ENCODE measurements at regions not wholly inside any gene's neighbourhood (a gene's known extent, or its start where the extent isn't known, plus 50 kb on each side); places are given as distances from the start of the nearest gene placed in this dataset.

DNA sequence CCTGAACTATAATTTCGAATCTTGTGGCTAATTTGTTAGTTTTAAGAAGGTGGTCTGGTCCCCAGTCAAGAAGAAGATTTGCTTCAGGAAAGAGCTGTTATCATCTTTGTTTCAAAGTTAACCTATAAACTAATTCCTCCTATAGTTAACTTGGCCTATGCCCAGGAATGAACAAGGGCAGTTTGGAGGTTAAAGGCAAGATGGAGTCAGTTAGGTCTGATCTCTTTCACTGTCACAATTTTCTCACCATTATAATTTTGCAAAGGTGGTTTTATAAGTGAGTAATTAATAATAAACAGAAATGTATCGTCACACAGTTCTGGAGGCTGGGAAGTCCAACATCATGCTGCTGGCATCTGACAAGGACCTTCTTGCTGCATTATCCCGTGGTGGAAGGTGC, 238.6 kb downstream of the PIK3R1 start:
- H3K4me1 ChIP-seq (ENCODE audit: control insufficient read depth in 2 of 2, insufficient read depth in 2 of 2, low read length in 1 of 2) = no peaks in the 10 kb centered on the region
- no peak overlapping the region for H3K4me3 ChIP-seq (ENCODE audit: low read depth in 1 of 2, low read length in 2 of 2)
- no peaks in the 10 kb centered on the region for H3K27me3 ChIP-seq (ENCODE audit: control insufficient read depth in 1 of 2, insufficient read depth in 2 of 2, low read length in 2 of 2)
- H3K9me3 ChIP-seq (ENCODE audit: control insufficient read depth in 2 of 2, insufficient read depth in 1 of 2, low read depth in 1 of 2, low read length in 1 of 2) = no peaks in the 10 kb centered on the region
- WGBS, 2 donors = 92 to 96% methylated on average over 3 of the region's 3 CpGs
- H3K27ac ChIP-seq (ENCODE audit: low read depth in 2 of 2, low read length in 1 of 2) = no peak overlapping the region
- H3K36me3 ChIP-seq (ENCODE audit: control insufficient read depth in 2 of 2, insufficient read depth in 2 of 2, low read length in 1 of 2) = no peaks in the 10 kb centered on the region

DNA sequence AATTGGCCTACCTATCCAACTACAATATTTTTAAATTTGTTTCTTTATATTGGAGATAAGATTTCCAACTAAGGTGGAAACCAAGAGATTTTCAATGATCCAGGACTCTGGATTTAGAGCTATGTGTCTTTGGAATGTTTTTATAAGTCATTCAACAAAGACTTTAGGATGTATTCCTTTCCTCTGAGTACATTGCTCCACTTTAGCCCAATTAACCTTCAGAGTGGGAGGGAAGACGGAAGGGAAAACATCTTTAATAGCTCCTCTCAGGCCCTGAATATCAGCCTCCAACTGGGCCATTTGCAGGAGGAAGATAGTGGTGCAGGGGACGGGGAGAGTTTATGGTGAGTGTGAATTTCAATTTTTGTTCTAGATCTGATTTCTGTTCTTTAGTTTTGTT, 239.2 kb downstream of the PIK3R1 start:
- no peaks in the 10 kb centered on the region for H3K4me1 ChIP-seq (ENCODE audit: control insufficient read depth in 2 of 2, insufficient read depth in 2 of 2, low read length in 1 of 2)
- no peaks in the 10 kb centered on the region for H3K27me3 ChIP-seq (ENCODE audit: control insufficient read depth in 1 of 2, insufficient read depth in 2 of 2, low read length in 2 of 2)
- no peaks in the 10 kb centered on the region for H3K9me3 ChIP-seq (ENCODE audit: control insufficient read depth in 2 of 2, insufficient read depth in 1 of 2, low read depth in 1 of 2, low read length in 1 of 2)
- H3K4me3 ChIP-seq (ENCODE audit: low read depth in 1 of 2, low read length in 2 of 2) = no peak overlapping the region
- H3K27ac ChIP-seq (ENCODE audit: low read depth in 2 of 2, low read length in 1 of 2) = no peak overlapping the region
- WGBS, 2 donors = 96 to 98% methylated on average over 2 of the region's 2 CpGs
- H3K36me3 ChIP-seq (ENCODE audit: control insufficient read depth in 2 of 2, insufficient read depth in 2 of 2, low read length in 1 of 2) = no peaks in the 10 kb centered on the region

DNA sequence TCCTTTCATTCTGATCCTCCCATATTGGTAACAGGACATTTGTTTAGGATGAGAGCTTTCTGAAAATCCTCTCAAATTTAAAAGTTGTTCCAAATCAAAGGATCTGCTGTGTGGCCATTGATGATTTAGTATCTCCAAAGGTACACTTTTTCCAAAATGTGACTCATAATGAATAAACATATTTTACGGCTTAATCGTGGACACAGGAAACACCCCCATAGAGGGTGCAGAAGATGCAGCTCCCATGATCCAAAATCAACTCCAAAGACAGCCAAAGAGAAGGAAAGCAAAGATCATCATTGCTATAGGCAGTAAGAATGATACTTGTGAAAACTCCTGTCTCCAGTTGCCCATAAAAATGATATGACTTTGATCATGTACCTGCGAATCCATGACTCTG, 239.7 kb downstream of the PIK3R1 start:
- Histone ChIP-seq H3K27ac (ENCODE audit: low read depth in 2 of 2, low read length in 1 of 2) (no peak overlapping the region), H3K9me3 (ENCODE audit: control insufficient read depth in 2 of 2, insufficient read depth in 1 of 2, low read depth in 1 of 2, low read length in 1 of 2) (no peaks in the 10 kb centered on the region), H3K36me3 (ENCODE audit: control insufficient read depth in 2 of 2, insufficient read depth in 2 of 2, low read length in 1 of 2) (no peaks in the 10 kb centered on the region), H3K27me3 (ENCODE audit: control insufficient read depth in 1 of 2, insufficient read depth in 2 of 2, low read length in 2 of 2) (no peaks in the 10 kb centered on the region), H3K4me3 (ENCODE audit: low read depth in 1 of 2, low read length in 2 of 2) (no peak overlapping the region), H3K4me1 (ENCODE audit: control insufficient read depth in 2 of 2, insufficient read depth in 2 of 2, low read length in 1 of 2) (no peaks in the 10 kb centered on the region)
- WGBS, 2 donors = 77 to 78% methylated on average over 3 of the region's 3 CpGs

DNA sequence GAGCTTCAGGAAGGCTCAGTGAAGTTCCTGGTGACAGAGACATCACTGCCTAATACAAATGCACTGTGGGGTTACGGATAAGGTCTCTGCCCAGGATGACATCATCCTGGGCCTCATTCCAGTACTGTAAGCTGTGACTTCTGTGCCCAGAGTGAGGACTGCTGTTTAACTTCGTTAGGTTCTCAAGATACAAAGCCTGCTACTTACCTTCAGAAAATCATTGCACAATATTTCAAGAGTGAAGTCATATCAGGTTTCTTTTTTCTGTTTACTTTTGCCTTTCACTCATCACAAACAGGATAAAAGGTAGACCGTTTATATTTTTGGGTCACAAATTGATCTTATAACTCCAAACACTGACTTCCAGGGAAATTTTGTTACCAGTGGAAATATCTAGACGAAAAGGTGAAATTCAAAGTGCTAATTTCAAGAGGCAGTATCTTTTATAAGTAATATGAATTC, 241.2 kb downstream of the PIK3R1 start:
- Histone ChIP-seq H3K4me3 (ENCODE audit: low read depth in 1 of 2, low read length in 2 of 2) (no peak overlapping the region), H3K27ac (ENCODE audit: low read depth in 2 of 2, low read length in 1 of 2) (no peak overlapping the region), H3K27me3 (ENCODE audit: control insufficient read depth in 1 of 2, insufficient read depth in 2 of 2, low read length in 2 of 2) (no peaks in the 10 kb centered on the region), H3K4me1 (ENCODE audit: control insufficient read depth in 2 of 2, insufficient read depth in 2 of 2, low read length in 1 of 2) (no peaks in the 10 kb centered on the region), H3K36me3 (ENCODE audit: control insufficient read depth in 2 of 2, insufficient read depth in 2 of 2, low read length in 1 of 2) (no peaks in the 10 kb centered on the region), H3K9me3 (ENCODE audit: control insufficient read depth in 2 of 2, insufficient read depth in 1 of 2, low read depth in 1 of 2, low read length in 1 of 2) (no peaks in the 10 kb centered on the region)
- WGBS, 2 donors = 28 to 32% methylated on average over 4 of the region's 4 CpGs

DNA sequence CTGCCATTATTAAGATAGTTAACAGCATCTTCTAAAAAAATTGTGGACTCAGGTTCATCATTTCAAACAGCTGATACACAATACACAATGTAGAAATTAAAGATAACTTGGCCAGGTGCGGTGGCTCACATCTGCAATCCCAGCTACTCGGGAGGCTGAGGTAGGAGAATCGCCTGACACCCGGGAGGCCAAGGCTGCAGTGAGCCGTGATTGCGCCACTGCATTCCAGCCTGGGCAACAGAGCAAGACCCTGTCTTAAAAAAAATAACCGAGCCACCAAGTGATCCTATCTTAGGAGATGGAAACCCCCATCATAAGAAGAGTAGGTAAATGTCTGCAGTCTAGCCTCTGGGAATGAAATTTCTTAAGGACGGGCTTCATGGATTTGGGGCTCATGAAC, 241.7 kb downstream of the PIK3R1 start:
- WGBS, 2 donors = 90 to 94% methylated on average over 8 of the region's 8 CpGs
- H3K27me3 ChIP-seq (ENCODE audit: control insufficient read depth in 1 of 2, insufficient read depth in 2 of 2, low read length in 2 of 2) = no peaks in the 10 kb centered on the region
- no peaks in the 10 kb centered on the region for H3K36me3 ChIP-seq (ENCODE audit: control insufficient read depth in 2 of 2, insufficient read depth in 2 of 2, low read length in 1 of 2)
- no peaks in the 10 kb centered on the region for H3K4me1 ChIP-seq (ENCODE audit: control insufficient read depth in 2 of 2, insufficient read depth in 2 of 2, low read length in 1 of 2)
- no peak overlapping the region for H3K4me3 ChIP-seq (ENCODE audit: low read depth in 1 of 2, low read length in 2 of 2)
- H3K27ac ChIP-seq (ENCODE audit: low read depth in 2 of 2, low read length in 1 of 2) = no peak overlapping the region
- H3K9me3 ChIP-seq (ENCODE audit: control insufficient read depth in 2 of 2, insufficient read depth in 1 of 2, low read depth in 1 of 2, low read length in 1 of 2) = no peaks in the 10 kb centered on the region

DNA sequence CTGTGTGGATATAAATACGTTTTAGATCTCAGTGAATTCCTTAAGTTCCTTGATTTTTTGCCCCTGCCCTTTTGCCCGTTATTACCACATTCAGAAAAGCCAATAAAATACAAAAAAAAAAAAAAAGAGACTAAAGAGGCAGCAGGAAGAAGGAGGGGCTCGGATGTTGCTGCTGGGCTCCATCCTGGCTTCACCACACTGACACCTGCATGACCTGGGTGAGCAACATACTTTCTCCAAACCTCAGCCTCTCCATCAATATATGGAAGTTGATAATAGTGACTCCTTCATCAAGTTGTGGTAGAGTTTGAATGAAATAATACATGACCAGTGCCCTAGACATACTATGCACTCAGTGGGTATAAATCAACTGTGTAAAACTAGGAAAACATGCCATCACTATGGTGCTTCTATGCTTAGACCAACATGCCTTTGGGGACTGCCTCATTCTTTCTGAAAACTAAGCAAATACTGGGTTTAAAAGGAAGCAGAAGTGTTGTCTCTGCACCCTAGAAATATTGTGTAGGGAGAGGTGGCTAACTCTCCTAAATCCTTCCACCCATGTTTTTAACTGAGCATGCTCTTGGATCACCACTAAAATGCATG, 243.0 kb downstream of the PIK3R1 start:
- 69 to 81% methylated on average over 3 of the region's 3 CpGs for WGBS, 2 donors
- H3K27me3 ChIP-seq (ENCODE audit: control insufficient read depth in 1 of 2, insufficient read depth in 2 of 2, low read length in 2 of 2) = no peaks in the 10 kb centered on the region
- no peak overlapping the region for H3K27ac ChIP-seq (ENCODE audit: low read depth in 2 of 2, low read length in 1 of 2)
- no peaks in the 10 kb centered on the region for H3K36me3 ChIP-seq (ENCODE audit: control insufficient read depth in 2 of 2, insufficient read depth in 2 of 2, low read length in 1 of 2)
- no peaks in the 10 kb centered on the region for H3K9me3 ChIP-seq (ENCODE audit: control insufficient read depth in 2 of 2, insufficient read depth in 1 of 2, low read depth in 1 of 2, low read length in 1 of 2)
- no peaks in the 10 kb centered on the region for H3K4me1 ChIP-seq (ENCODE audit: control insufficient read depth in 2 of 2, insufficient read depth in 2 of 2, low read length in 1 of 2)
- H3K4me3 ChIP-seq (ENCODE audit: low read depth in 1 of 2, low read length in 2 of 2) = no peak overlapping the region

DNA sequence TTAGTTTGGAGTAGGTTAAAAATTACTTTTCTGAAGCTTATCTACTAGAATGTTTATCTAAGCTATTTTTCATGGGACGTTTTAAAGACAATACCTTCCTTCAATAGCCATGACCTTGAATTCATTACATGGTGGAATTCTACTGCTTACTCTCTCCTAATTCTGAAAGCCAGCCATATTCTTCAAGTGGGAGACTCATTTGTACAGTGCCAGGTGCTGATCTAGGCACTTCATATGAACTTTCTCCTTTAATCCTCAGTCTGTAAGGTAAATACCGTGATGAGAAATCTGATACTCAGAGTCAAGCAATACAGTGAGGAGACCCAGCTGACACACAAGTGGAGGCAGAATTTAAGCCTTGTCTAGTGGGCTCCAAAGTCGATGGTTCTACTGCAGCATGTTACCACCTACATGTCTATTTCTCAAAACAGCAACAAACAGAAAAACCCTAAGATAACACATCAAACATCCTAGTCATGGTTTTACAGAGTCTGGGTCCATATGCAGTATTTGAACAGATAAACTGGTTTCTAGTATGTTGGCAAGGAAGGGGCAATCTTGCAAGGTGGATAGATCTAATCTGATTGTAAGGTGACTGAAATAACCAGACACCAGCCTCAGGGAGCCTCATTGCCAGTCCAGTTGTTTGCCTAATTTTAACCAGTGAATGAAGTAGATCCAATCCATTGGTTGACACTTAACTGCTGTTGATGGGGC, 243.7 kb downstream of the PIK3R1 start:
- H3K27ac ChIP-seq (ENCODE audit: low read depth in 2 of 2, low read length in 1 of 2) = no peak overlapping the region
- H3K27me3 ChIP-seq (ENCODE audit: control insufficient read depth in 1 of 2, insufficient read depth in 2 of 2, low read length in 2 of 2) = no peaks in the 10 kb centered on the region
- no peaks in the 10 kb centered on the region for H3K36me3 ChIP-seq (ENCODE audit: control insufficient read depth in 2 of 2, insufficient read depth in 2 of 2, low read length in 1 of 2)
- WGBS, 2 donors = 47 to 64% methylated on average over 3 of the region's 3 CpGs
- H3K4me1 ChIP-seq (ENCODE audit: control insufficient read depth in 2 of 2, insufficient read depth in 2 of 2, low read length in 1 of 2) = peaks cover 0 to 2% of the 10 kb centered on the region in 2 donors
- H3K4me3 ChIP-seq (ENCODE audit: low read depth in 1 of 2, low read length in 2 of 2) = no peak overlapping the region
- no peaks in the 10 kb centered on the region for H3K9me3 ChIP-seq (ENCODE audit: control insufficient read depth in 2 of 2, insufficient read depth in 1 of 2, low read depth in 1 of 2, low read length in 1 of 2)

DNA sequence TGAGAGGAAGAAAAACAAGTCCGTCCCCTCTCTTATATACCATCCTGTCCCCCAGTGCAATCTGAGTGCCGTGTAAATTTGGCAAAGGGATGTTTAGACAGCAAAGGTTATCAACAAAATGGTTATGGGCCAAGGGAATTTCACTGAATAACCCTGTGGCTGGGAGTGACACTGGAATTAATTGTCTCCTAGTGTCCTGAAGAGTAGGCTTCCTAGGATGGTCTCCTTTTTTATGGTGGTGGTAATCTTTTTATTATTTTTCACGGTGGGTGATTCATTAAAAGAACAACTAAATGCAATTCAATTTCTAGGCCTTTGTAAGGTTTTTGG, 244.2 kb downstream of the PIK3R1 start:
- Histone ChIP-seq H3K4me1 (ENCODE audit: control insufficient read depth in 2 of 2, insufficient read depth in 2 of 2, low read length in 1 of 2) (peaks cover 0 to 2% of the 10 kb centered on the region in 2 donors), H3K36me3 (ENCODE audit: control insufficient read depth in 2 of 2, insufficient read depth in 2 of 2, low read length in 1 of 2) (no peaks in the 10 kb centered on the region), H3K4me3 (ENCODE audit: low read depth in 1 of 2, low read length in 2 of 2) (no peak overlapping the region), H3K9me3 (ENCODE audit: control insufficient read depth in 2 of 2, insufficient read depth in 1 of 2, low read depth in 1 of 2, low read length in 1 of 2) (no peaks in the 10 kb centered on the region), H3K27me3 (ENCODE audit: control insufficient read depth in 1 of 2, insufficient read depth in 2 of 2, low read length in 2 of 2) (no peaks in the 10 kb centered on the region), H3K27ac (ENCODE audit: low read depth in 2 of 2, low read length in 1 of 2) (no peak overlapping the region)
- WGBS, 2 donors = 63 to 72% methylated on average over 3 of the region's 3 CpGs

DNA sequence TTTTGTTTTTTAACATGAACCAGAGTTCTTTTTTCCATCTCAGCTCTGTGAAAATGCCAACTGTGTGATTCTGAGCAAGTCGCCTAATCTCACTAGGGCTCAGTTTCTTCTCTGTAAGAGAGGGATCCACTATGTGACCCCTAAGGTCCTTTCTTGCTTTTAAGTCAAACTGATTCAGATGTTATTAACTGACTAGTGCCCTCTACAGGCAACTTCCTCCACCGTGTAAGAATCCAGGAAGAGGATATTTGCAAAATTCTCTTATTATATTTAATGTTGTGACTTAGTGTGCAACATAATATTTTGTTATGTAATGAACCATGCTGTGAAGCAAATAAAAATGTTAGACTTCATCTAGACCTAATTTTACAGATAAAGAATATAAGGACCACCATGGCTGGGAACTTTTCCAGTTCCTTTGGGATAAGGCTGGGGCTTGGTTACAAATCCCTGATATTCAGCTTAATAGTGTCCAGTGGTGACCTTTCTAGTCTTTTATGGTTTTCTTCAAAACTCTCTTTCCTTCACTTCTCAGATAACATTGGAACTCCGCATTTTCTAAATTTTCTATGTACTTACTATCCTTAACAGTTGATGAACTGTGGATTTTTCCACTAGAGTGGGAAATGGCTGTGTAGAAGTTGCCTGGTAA, 244.7 kb downstream of the PIK3R1 start:
- Histone ChIP-seq H3K27ac (ENCODE audit: low read depth in 2 of 2, low read length in 1 of 2) (no peak overlapping the region), H3K9me3 (ENCODE audit: control insufficient read depth in 2 of 2, insufficient read depth in 1 of 2, low read depth in 1 of 2, low read length in 1 of 2) (no peaks in the 10 kb centered on the region), H3K27me3 (ENCODE audit: control insufficient read depth in 1 of 2, insufficient read depth in 2 of 2, low read length in 2 of 2) (no peaks in the 10 kb centered on the region), H3K4me3 (ENCODE audit: low read depth in 1 of 2, low read length in 2 of 2) (no peak overlapping the region), H3K4me1 (ENCODE audit: control insufficient read depth in 2 of 2, insufficient read depth in 2 of 2, low read length in 1 of 2) (peaks cover 0 to 2% of the 10 kb centered on the region in 2 donors), H3K36me3 (ENCODE audit: control insufficient read depth in 2 of 2, insufficient read depth in 2 of 2, low read length in 1 of 2) (no peaks in the 10 kb centered on the region)
- 55 to 58% methylated on average over 3 of the region's 3 CpGs for WGBS, 2 donors

DNA sequence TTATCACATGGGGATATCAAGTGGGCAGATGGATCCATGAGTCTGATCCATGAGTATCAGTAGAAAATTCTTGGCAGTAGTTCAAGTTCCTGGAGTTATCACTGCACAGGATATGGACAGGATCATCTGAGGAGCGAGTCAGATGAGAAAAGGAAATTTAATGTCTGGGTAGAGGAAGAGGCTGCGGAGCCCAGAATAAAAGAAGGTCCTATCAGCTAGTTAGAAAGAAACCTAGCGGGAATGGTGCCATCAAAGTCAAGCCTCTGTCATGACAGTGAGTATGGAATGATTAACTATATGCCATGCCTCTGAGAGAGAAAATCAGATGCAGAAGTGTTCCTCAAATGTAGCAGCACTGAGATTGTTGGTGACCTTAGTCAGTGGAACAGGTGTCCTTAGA, 248.1 kb downstream of the PIK3R1 start:
- H3K36me3 ChIP-seq (ENCODE audit: control insufficient read depth in 2 of 2, insufficient read depth in 2 of 2, low read length in 1 of 2) = no peaks in the 10 kb centered on the region
- H3K4me3 ChIP-seq (ENCODE audit: low read depth in 1 of 2, low read length in 2 of 2) = no peak overlapping the region
- no peak overlapping the region for H3K27ac ChIP-seq (ENCODE audit: low read depth in 2 of 2, low read length in 1 of 2)
- H3K9me3 ChIP-seq (ENCODE audit: control insufficient read depth in 2 of 2, insufficient read depth in 1 of 2, low read depth in 1 of 2, low read length in 1 of 2) = no peaks in the 10 kb centered on the region
- WGBS, 2 donors = 92 to 95% methylated on average over 3 of the region's 3 CpGs
- no peaks in the 10 kb centered on the region for H3K27me3 ChIP-seq (ENCODE audit: control insufficient read depth in 1 of 2, insufficient read depth in 2 of 2, low read length in 2 of 2)
- H3K4me1 ChIP-seq (ENCODE audit: control insufficient read depth in 2 of 2, insufficient read depth in 2 of 2, low read length in 1 of 2) = peaks cover 0 to 2% of the 10 kb centered on the region in 2 donors

Data from esophagus (tissue), 2 donors.